C4-2B (cell line): ENCODE measurements at regions not wholly inside any gene's neighbourhood (a gene's known extent, or its start where the extent isn't known, plus 50 kb on each side); places are given as distances from the start of the nearest gene placed in this dataset.

Experiments
- ZFX ChIP-seq: fragments of 450-650 bp; IDR thresholded peaks from 2 replicates; pipeline ENCODE4 v1.6.1; 2017
- TF ChIP-seq, protein P1 (sequence below): fragments of 450-650 bp; conservative IDR thresholded peaks from 2 replicates; pipeline ENCODE4 v1.5.1; 2017; ENCODE audit warnings: mild to moderate bottlenecking

DNA sequence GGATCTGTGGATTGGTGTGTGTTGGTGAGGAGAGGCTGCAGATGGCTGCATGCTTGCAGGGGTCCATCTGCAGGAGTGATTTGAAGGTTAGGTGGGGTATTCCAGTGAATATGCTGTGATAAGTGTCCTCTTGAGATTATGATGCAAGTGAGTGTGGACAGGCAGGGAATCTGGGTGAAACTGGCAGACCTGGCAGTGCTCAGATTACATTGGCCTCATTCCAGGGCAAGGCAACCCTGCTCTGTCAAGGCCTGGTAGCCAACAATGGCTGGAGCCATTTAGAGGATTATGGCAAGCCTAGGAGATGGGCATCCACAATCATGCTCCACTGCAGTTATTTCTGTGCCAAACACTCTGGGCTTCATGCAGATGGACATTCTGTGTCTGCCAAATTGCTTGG lies 113.9 kb downstream of the RTL3 start:
- TF ChIP-seq, protein P1, sequence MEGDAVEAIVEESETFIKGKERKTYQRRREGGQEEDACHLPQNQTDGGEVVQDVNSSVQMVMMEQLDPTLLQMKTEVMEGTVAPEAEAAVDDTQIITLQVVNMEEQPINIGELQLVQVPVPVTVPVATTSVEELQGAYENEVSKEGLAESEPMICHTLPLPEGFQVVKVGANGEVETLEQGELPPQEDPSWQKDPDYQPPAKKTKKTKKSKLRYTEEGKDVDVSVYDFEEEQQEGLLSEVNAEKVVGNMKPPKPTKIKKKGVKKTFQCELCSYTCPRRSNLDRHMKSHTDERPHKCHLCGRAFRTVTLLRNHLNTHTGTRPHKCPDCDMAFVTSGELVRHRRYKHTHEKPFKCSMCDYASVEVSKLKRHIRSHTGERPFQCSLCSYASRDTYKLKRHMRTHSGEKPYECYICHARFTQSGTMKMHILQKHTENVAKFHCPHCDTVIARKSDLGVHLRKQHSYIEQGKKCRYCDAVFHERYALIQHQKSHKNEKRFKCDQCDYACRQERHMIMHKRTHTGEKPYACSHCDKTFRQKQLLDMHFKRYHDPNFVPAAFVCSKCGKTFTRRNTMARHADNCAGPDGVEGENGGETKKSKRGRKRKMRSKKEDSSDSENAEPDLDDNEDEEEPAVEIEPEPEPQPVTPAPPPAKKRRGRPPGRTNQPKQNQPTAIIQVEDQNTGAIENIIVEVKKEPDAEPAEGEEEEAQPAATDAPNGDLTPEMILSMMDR = no peak
- TF ChIP-seq ZFX = no peak
